MM.1S (cell line): ENCODE measurements at regions not wholly inside any gene's neighbourhood (a gene's known extent, or its start where the extent isn't known, plus 50 kb on each side); places are given as distances from the start of the nearest gene placed in this dataset.

Experiments
- DNase-seq: peaks from one replicate; pipeline ENCODE4 v3.0.0-alpha.2; 2015
- H2AFZ ChIP-seq: fragments of 300-600 bp; sonication (generic); 2 replicates; pipeline ENCODE4 v1.6.0; 2016; ENCODE audit warnings: antibody characterized with exemption, low read length
- H3F3A ChIP-seq: fragments of 300-600 bp; sonication (generic); 2 replicates; pipeline ENCODE4 v1.6.1; 2016; ENCODE audit warnings: mild to moderate bottlenecking, antibody characterized with exemption, low read length, moderate library complexity, mixed read lengths; ENCODE audit not compliant: insufficient read depth
- H3K27ac ChIP-seq: fragments of 300-600 bp; sonication (generic); 2 replicates; pipeline ENCODE4 v1.5.1; 2016; ENCODE audit warnings: mild to moderate bottlenecking, low read length
- H3K27me3 ChIP-seq: fragments of 300-600 bp; sonication (generic); replicated peaks from 2 replicates; pipeline ENCODE4 v1.6.0; 2016; ENCODE audit warnings: low read length; ENCODE audit not compliant: insufficient read depth
- H3K36me3 ChIP-seq: fragments of 300-600 bp; sonication (generic); replicated peaks from 2 replicates; pipeline ENCODE4 v1.6.1; 2016; ENCODE audit warnings: mild to moderate bottlenecking, low read length, mixed read lengths; ENCODE audit not compliant: insufficient read depth
- H3K4me1 ChIP-seq: fragments of 300-600 bp; sonication (generic); 2 replicates; pipeline ENCODE4 v1.6.1; 2016; ENCODE audit warnings: low read length, mixed read lengths
- H3K4me2 ChIP-seq: fragments of 300-600 bp; sonication (generic); 2 replicates; pipeline ENCODE4 v1.6.0; 2016; ENCODE audit warnings: low read depth, low read length
- H3K4me3 ChIP-seq: fragments of 300-600 bp; sonication (generic); 2 replicates; pipeline ENCODE4 v1.5.1; 2016; ENCODE audit warnings: low read length, mixed read lengths
- H3K79me2 ChIP-seq: fragments of 300-600 bp; sonication (generic); 2 replicates; pipeline ENCODE4 v1.6.1; 2016; ENCODE audit warnings: mixed run types, low read length, mixed read lengths
- H3K9ac ChIP-seq: fragments of 300-600 bp; sonication (generic); 2 replicates; pipeline ENCODE4 v1.6.1; 2016; ENCODE audit warnings: low read length, mixed read lengths
- H3K9me2 ChIP-seq: fragments of 300-600 bp; sonication (generic); replicated peaks from 2 replicates; pipeline ENCODE4 v1.6.1; 2016; ENCODE audit warnings: mild to moderate bottlenecking, low read length, mixed read lengths; ENCODE audit not compliant: insufficient read depth
- H3K9me3 ChIP-seq: fragments of 300-600 bp; sonication (generic); replicated peaks from 2 replicates; pipeline ENCODE4 v1.6.1; 2016; ENCODE audit warnings: mild to moderate bottlenecking, low read length, mixed read lengths; ENCODE audit not compliant: insufficient read depth
- H4K20me1 ChIP-seq: fragments of 300-600 bp; sonication (generic); 2 replicates; pipeline ENCODE4 v1.6.1; 2016; ENCODE audit warnings: mild to moderate bottlenecking, low read length, moderate library complexity, mixed read lengths; ENCODE audit not compliant: insufficient read depth
- CTCF ChIP-seq: fragments of 300-600 bp; sonication (generic); IDR thresholded peaks from 2 replicates; pipeline ENCODE4 v1.5.1; 2016; ENCODE audit warnings: antibody characterized with exemption, low read length, mixed read lengths
- EZH2 ChIP-seq: fragments of 300-600 bp; sonication (generic); optimal IDR thresholded peaks from 2 replicates; pipeline ENCODE3; 2017; ENCODE audit warnings: low read depth, mild to moderate bottlenecking, antibody characterized with exemption, low read length, mixed read lengths
- EZH2phosphoT487 ChIP-seq: fragments of 300-600 bp; sonication (generic); IDR thresholded peaks from 2 replicates; pipeline ENCODE4 v1.6.1; 2018; ENCODE audit warnings: antibody characterized with exemption, low read length

- H3K9ac ChIP-seq = no peak overlapping the region
- DNase-seq = no peak
- no peaks in the 10 kb centered on the region for H3K4me1 ChIP-seq
- no peak overlapping the region for H3K27ac ChIP-seq
- H3F3A ChIP-seq = no peaks in the 10 kb centered on the region
- no peaks in the 10 kb centered on the region for H3K9me3 ChIP-seq
- H3K79me2 ChIP-seq = no peaks in the 10 kb centered on the region
- H3K27me3 ChIP-seq = no peaks in the 10 kb centered on the region
- no peak overlapping the region for H3K4me2 ChIP-seq
- H4K20me1 ChIP-seq = no peaks in the 10 kb centered on the region
- H2AFZ ChIP-seq = no peak overlapping the region
- no peaks in the 10 kb centered on the region for H3K36me3 ChIP-seq
- no peak overlapping the region for H3K4me3 ChIP-seq
- TF ChIP-seq EZH2 (no peak), CTCF (no peak)
- H3K9me2 ChIP-seq = no peaks in the 10 kb centered on the region
Observed at GRCh38 chr3:187567021-187567420, 103.2 kb downstream of the SST start.

GRCh38 chr3:187565701-187566100, 104.5 kb downstream of the SST start:
- Histone ChIP-seq H2AFZ (no peak overlapping the region), H3K27ac (no peak overlapping the region), H3K9me3 (no peaks in the 10 kb centered on the region), H3K4me2 (no peak overlapping the region), H3K36me3 (no peaks in the 10 kb centered on the region), H3K79me2 (no peaks in the 10 kb centered on the region), H3K4me1 (no peaks in the 10 kb centered on the region), H3K27me3 (no peaks in the 10 kb centered on the region), H4K20me1 (no peaks in the 10 kb centered on the region), H3K9ac (no peak overlapping the region), H3K9me2 (no peaks in the 10 kb centered on the region), H3K4me3 (no peak overlapping the region), H3F3A (no peaks in the 10 kb centered on the region)
- TF ChIP-seq EZH2phosphoT487 (no peak), EZH2 (no peak), CTCF (no peak)
- no peak for DNase-seq

- Histone ChIP-seq H3K36me3 (no peaks in the 10 kb centered on the region), H3K9me3 (no peaks in the 10 kb centered on the region), H3K9ac (no peak overlapping the region), H3K27ac (no peak overlapping the region), H3K4me1 (no peaks in the 10 kb centered on the region), H4K20me1 (no peaks in the 10 kb centered on the region), H3K9me2 (no peaks in the 10 kb centered on the region), H3K79me2 (no peaks in the 10 kb centered on the region), H2AFZ (no peak overlapping the region), H3F3A (no peaks in the 10 kb centered on the region), H3K4me2 (no peak overlapping the region), H3K4me3 (no peak overlapping the region), H3K27me3 (no peaks in the 10 kb centered on the region)
- DNase-seq = no peak
- TF ChIP-seq EZH2 (no peak), EZH2phosphoT487 (no peak), CTCF (no peak)
Observed at GRCh38 chr3:187558990-187559389, 111.2 kb downstream of the SST start.

- Histone ChIP-seq H2AFZ (no peak overlapping the region), H3K4me3 (no peak overlapping the region), H3K9me3 (no peaks in the 10 kb centered on the region), H3K4me1 (no peaks in the 10 kb centered on the region), H3K36me3 (no peaks in the 10 kb centered on the region), H3K9ac (no peak overlapping the region), H3K79me2 (no peaks in the 10 kb centered on the region), H3F3A (no peaks in the 10 kb centered on the region), H3K27ac (no peak overlapping the region), H4K20me1 (no peaks in the 10 kb centered on the region), H3K4me2 (no peak overlapping the region), H3K9me2 (no peaks in the 10 kb centered on the region), H3K27me3 (no peaks in the 10 kb centered on the region)
- no peak for DNase-seq
- TF ChIP-seq EZH2phosphoT487 = no peak
- TF ChIP-seq CTCF = no peak
- TF ChIP-seq EZH2 = no peak
Observed at GRCh38 chr3:187551416-187551815, 118.8 kb downstream of the SST start.
